Central memory CD8-positive, alpha-beta T cell (primary cell): ENCODE measurements at regions not wholly inside any gene's neighbourhood (a gene's known extent, or its start where the extent isn't known, plus 50 kb on each side); places are given as distances from the start of the nearest gene placed in this dataset.
"Not testable (repeated sequence)": the region's sequence is repeated elsewhere in the genome, so short reads cannot be mapped to it uniquely, and the experiment has no call there.

Source experiments
- ATAC-seq: fragments of 150-1000 bp; cut with Tn5 transposase; replicated peaks from 2 replicates; pipeline ENCODE4 v1.10.0; 2022; ENCODE audit warnings: mild to moderate bottlenecking, moderate FRiP score, moderate number of reproducible peaks; ENCODE audit not compliant: poor library complexity, severe bottlenecking; ENCODE audit errors: extremely low read depth
- DNase-seq, 2 donors: peaks; one replicate each; pipeline ENCODE4 v3.0.0; 2021; ENCODE audit warnings: low spot score in 2 of 2
- H3K27ac Mint-ChIP-seq: one replicate; pipeline ENCODE4 v1.8.0; 2022; ENCODE audit warnings: low read depth, mild to moderate bottlenecking, moderate library complexity, mixed read lengths
- H3K27me3 Mint-ChIP-seq: one replicate; pipeline ENCODE4 v1.8.0; 2022; ENCODE audit warnings: mixed read lengths
- H3K36me3 Mint-ChIP-seq: one replicate; pipeline ENCODE4 v1.8.0; 2022; ENCODE audit warnings: mild to moderate bottlenecking, moderate library complexity, mixed read lengths; ENCODE audit not compliant: insufficient read depth
- H3K4me1 Mint-ChIP-seq: one replicate; pipeline ENCODE4 v1.8.0; 2022; ENCODE audit warnings: mixed read lengths
- H3K4me3 Mint-ChIP-seq: one replicate; pipeline ENCODE4 v1.8.0; 2022; ENCODE audit warnings: mild to moderate bottlenecking, moderate library complexity, mixed read lengths
- H3K9me3 Mint-ChIP-seq: one replicate; pipeline ENCODE4 v1.8.0; 2022; ENCODE audit warnings: mixed read lengths

GRCh38 chr1:233722212-233722979 lies 108.5 kb downstream of the KCNK1 start:
- H3K4me1 Mint-ChIP-seq, result no peaks in the 10 kb centered on the region
- H3K4me3 Mint-ChIP-seq, result no peak overlapping the region
- no peak overlapping the region for H3K27ac Mint-ChIP-seq
- H3K9me3 Mint-ChIP-seq, result no peaks in the 10 kb centered on the region
- DNase-seq, result no peak
- H3K27me3 Mint-ChIP-seq, result peaks cover 11% of the 10 kb centered on the region
- no peaks in the 10 kb centered on the region for H3K36me3 Mint-ChIP-seq
- no peak for ATAC-seq

GRCh38 chr1:233723387-233723786 lies 109.5 kb downstream of the KCNK1 start:
- Mint-ChIP-seq H3K27me3 (peaks cover 11% of the 10 kb centered on the region), H3K4me3 (no peak overlapping the region), H3K4me1 (no peaks in the 10 kb centered on the region), H3K27ac (no peak overlapping the region), H3K9me3 (no peaks in the 10 kb centered on the region), H3K36me3 (no peaks in the 10 kb centered on the region)
- DNase-seq (no peak), ATAC-seq (no peak)

GRCh38 chr1:233724131-233724631 lies 110.3 kb downstream of the KCNK1 start:
- H3K36me3 Mint-ChIP-seq, result not testable (repeated sequence)

GRCh38 chr1:233725423-233725822 lies 111.5 kb downstream of the KCNK1 start:
- Mint-ChIP-seq H3K36me3 (no peaks in the 10 kb centered on the region), H3K4me1 (no peaks in the 10 kb centered on the region), H3K27ac (no peak overlapping the region), H3K27me3 (peaks cover 11% of the 10 kb centered on the region), H3K9me3 (no peaks in the 10 kb centered on the region), H3K4me3 (no peak overlapping the region)
- DNase-seq, result no peak
- no peak for ATAC-seq

More at GRCh38 chr1:233724131-233724631, 110.3 kb downstream of the KCNK1 start:
- not testable (repeated sequence) for DNase-seq, H3K4me3 Mint-ChIP-seq, H3K4me1 Mint-ChIP-seq, ATAC-seq, H3K9me3 Mint-ChIP-seq, H3K27ac Mint-ChIP-seq
- H3K27me3 Mint-ChIP-seq, result peaks cover 11% of the 10 kb centered on the region

GRCh38 chr1:233728721-233729120 lies 114.8 kb downstream of the KCNK1 start:
- Mint-ChIP-seq H3K27ac (no peak overlapping the region), H3K4me1 (no peaks in the 10 kb centered on the region), H3K36me3 (no peaks in the 10 kb centered on the region), H3K9me3 (no peaks in the 10 kb centered on the region), H3K27me3 (no peaks in the 10 kb centered on the region), H3K4me3 (no peak overlapping the region)
- ATAC-seq, result no peak
- DNase-seq, result no peak

- no peaks in the 10 kb centered on the region for H3K27me3 Mint-ChIP-seq
- no peak overlapping the region for H3K4me3 Mint-ChIP-seq
- no peak overlapping the region for H3K27ac Mint-ChIP-seq
- ATAC-seq, result no peak
- no peaks in the 10 kb centered on the region for H3K9me3 Mint-ChIP-seq
- H3K4me1 Mint-ChIP-seq, result no peaks in the 10 kb centered on the region
- H3K36me3 Mint-ChIP-seq, result no peaks in the 10 kb centered on the region
- DNase-seq, result no peak
Measured at GRCh38 chr1:233730380-233730779, 116.5 kb downstream of the KCNK1 start.

- H3K9me3 Mint-ChIP-seq, result no peaks in the 10 kb centered on the region
- H3K4me3 Mint-ChIP-seq, result no peak overlapping the region
- H3K36me3 Mint-ChIP-seq, result no peaks in the 10 kb centered on the region
- ATAC-seq (no peak), DNase-seq (no peak)
- H3K27ac Mint-ChIP-seq, result no peak overlapping the region
- H3K27me3 Mint-ChIP-seq, result no peaks in the 10 kb centered on the region
- H3K4me1 Mint-ChIP-seq, result no peaks in the 10 kb centered on the region
Measured at GRCh38 chr1:233730809-233731208, 116.9 kb downstream of the KCNK1 start.

GRCh38 chr1:233732206-233732605 lies 118.3 kb downstream of the KCNK1 start:
- no peaks in the 10 kb centered on the region for H3K4me1 Mint-ChIP-seq
- no peak overlapping the region for H3K27ac Mint-ChIP-seq
- ATAC-seq, result no peak
- H3K36me3 Mint-ChIP-seq, result no peaks in the 10 kb centered on the region
- H3K9me3 Mint-ChIP-seq, result no peaks in the 10 kb centered on the region
- H3K4me3 Mint-ChIP-seq, result no peak overlapping the region
- no peaks in the 10 kb centered on the region for H3K27me3 Mint-ChIP-seq
- DNase-seq, result no peak

- no peaks in the 10 kb centered on the region for H3K4me1 Mint-ChIP-seq
Measured at GRCh38 chr1:233734456-233734855, 120.5 kb downstream of the KCNK1 start.

GRCh38 chr1:233735331-233735730 lies 121.4 kb downstream of the KCNK1 start:
- no peak overlapping the region for H3K4me3 Mint-ChIP-seq
- H3K36me3 Mint-ChIP-seq, result no peaks in the 10 kb centered on the region
- H3K9me3 Mint-ChIP-seq, result no peaks in the 10 kb centered on the region
- no peaks in the 10 kb centered on the region for H3K27me3 Mint-ChIP-seq
- DNase-seq, result no peak
- H3K4me1 Mint-ChIP-seq, result no peaks in the 10 kb centered on the region
- ATAC-seq, result no peak
- no peak overlapping the region for H3K27ac Mint-ChIP-seq

More at GRCh38 chr1:233734456-233734855, 120.5 kb downstream of the KCNK1 start:
- no peak overlapping the region for H3K27ac Mint-ChIP-seq
- no peaks in the 10 kb centered on the region for H3K27me3 Mint-ChIP-seq
- H3K36me3 Mint-ChIP-seq, result no peaks in the 10 kb centered on the region
- no peak overlapping the region for H3K4me3 Mint-ChIP-seq
- no peak for ATAC-seq
- DNase-seq, result no peak
- H3K9me3 Mint-ChIP-seq, result no peaks in the 10 kb centered on the region

- Mint-ChIP-seq H3K27me3 (no peaks in the 10 kb centered on the region), H3K9me3 (no peaks in the 10 kb centered on the region), H3K36me3 (no peaks in the 10 kb centered on the region), H3K4me1 (no peaks in the 10 kb centered on the region), H3K4me3 (no peak overlapping the region), H3K27ac (no peak overlapping the region)
- DNase-seq (no peak), ATAC-seq (no peak)
Measured at GRCh38 chr1:233735847-233736246, 121.9 kb downstream of the KCNK1 start.

- H3K36me3 Mint-ChIP-seq, result no peaks in the 10 kb centered on the region
- H3K27me3 Mint-ChIP-seq, result no peaks in the 10 kb centered on the region
- H3K4me3 Mint-ChIP-seq, result no peak overlapping the region
- ATAC-seq (no peak), DNase-seq (no peak)
- H3K27ac Mint-ChIP-seq, result no peak overlapping the region
- H3K9me3 Mint-ChIP-seq, result no peaks in the 10 kb centered on the region
- no peaks in the 10 kb centered on the region for H3K4me1 Mint-ChIP-seq
Measured at GRCh38 chr1:233737341-233737740, 123.4 kb downstream of the KCNK1 start.

GRCh38 chr1:233738396-233738795 lies 124.5 kb downstream of the KCNK1 start:
- Mint-ChIP-seq H3K27ac (no peak overlapping the region), H3K4me1 (no peaks in the 10 kb centered on the region), H3K4me3 (no peak overlapping the region), H3K9me3 (no peaks in the 10 kb centered on the region), H3K27me3 (peaks cover 2% of the 10 kb centered on the region), H3K36me3 (no peaks in the 10 kb centered on the region)
- ATAC-seq, result no peak
- no peak for DNase-seq
